ENCODE measurements at regions not wholly inside any gene's neighbourhood (a gene's known extent, or its start where the extent isn't known, plus 50 kb on each side); places are given as distances from the start of the nearest gene placed in this dataset.

GRCh38 chr2:52968043-52968442, 799.6 kb upstream of the CHAC2 start:
- H3K4me1 ChIP-seq (ENCODE audit: control insufficient read depth in 5 of 5, insufficient read depth in 5 of 5, low read length in 5 of 5), result no peaks in the 10 kb centered on the region
- no peaks in the 10 kb centered on the region for H3K9me3 ChIP-seq (ENCODE audit: control insufficient read depth in 5 of 5, low read length in 5 of 5)
- H3K4me3 ChIP-seq (ENCODE audit: low read depth in 1 of 5, low read length in 5 of 5), result no peak overlapping the region
- no peak overlapping the region for H3K9ac ChIP-seq (ENCODE audit: low read length in 5 of 5)
- no peaks in the 10 kb centered on the region for H3K27me3 ChIP-seq (ENCODE audit: control insufficient read depth in 5 of 5, insufficient read depth in 4 of 5, low read length in 5 of 5)
- no peak overlapping the region for H3K27ac ChIP-seq (ENCODE audit: low read depth, low read length)
- H3K36me3 ChIP-seq (ENCODE audit: control insufficient read depth in 5 of 5, insufficient read depth in 5 of 5, low read length in 5 of 5), result no peaks in the 10 kb centered on the region

- Histone ChIP-seq H3K9me3 (ENCODE audit: control insufficient read depth in 5 of 5, low read length in 5 of 5) (no peaks in the 10 kb centered on the region), H3K4me1 (ENCODE audit: control insufficient read depth in 5 of 5, insufficient read depth in 5 of 5, low read length in 5 of 5) (no peaks in the 10 kb centered on the region), H3K36me3 (ENCODE audit: control insufficient read depth in 5 of 5, insufficient read depth in 5 of 5, low read length in 5 of 5) (no peaks in the 10 kb centered on the region), H3K9ac (ENCODE audit: low read length in 5 of 5) (no peak overlapping the region), H3K4me3 (ENCODE audit: low read depth in 1 of 5, low read length in 5 of 5) (no peak overlapping the region), H3K27me3 (ENCODE audit: control insufficient read depth in 5 of 5, insufficient read depth in 4 of 5, low read length in 5 of 5) (no peaks in the 10 kb centered on the region), H3K27ac (ENCODE audit: low read depth, low read length) (no peak overlapping the region)
Measured at GRCh38 chr2:52964916-52965530, 802.6 kb upstream of the CHAC2 start.

- H3K9me3 ChIP-seq (ENCODE audit: control insufficient read depth in 5 of 5, low read length in 5 of 5), result no peaks in the 10 kb centered on the region
- no peaks in the 10 kb centered on the region for H3K4me1 ChIP-seq (ENCODE audit: control insufficient read depth in 5 of 5, insufficient read depth in 5 of 5, low read length in 5 of 5)
- H3K27ac ChIP-seq (ENCODE audit: low read depth, low read length), result no peak overlapping the region
- H3K4me3 ChIP-seq (ENCODE audit: low read depth in 1 of 5, low read length in 5 of 5), result no peak overlapping the region
- H3K36me3 ChIP-seq (ENCODE audit: control insufficient read depth in 5 of 5, insufficient read depth in 5 of 5, low read length in 5 of 5), result no peaks in the 10 kb centered on the region
- no peaks in the 10 kb centered on the region for H3K27me3 ChIP-seq (ENCODE audit: control insufficient read depth in 5 of 5, insufficient read depth in 4 of 5, low read length in 5 of 5)
- no peak overlapping the region for H3K9ac ChIP-seq (ENCODE audit: low read length in 5 of 5)
Measured at GRCh38 chr2:52961403-52961802, 806.2 kb upstream of the CHAC2 start.

- H3K36me3 ChIP-seq (ENCODE audit: control insufficient read depth in 5 of 5, insufficient read depth in 5 of 5, low read length in 5 of 5), result no peaks in the 10 kb centered on the region
- H3K9ac ChIP-seq (ENCODE audit: low read length in 5 of 5), result no peak overlapping the region
- no peaks in the 10 kb centered on the region for H3K27me3 ChIP-seq (ENCODE audit: control insufficient read depth in 5 of 5, insufficient read depth in 4 of 5, low read length in 5 of 5)
- no peak overlapping the region for H3K4me3 ChIP-seq (ENCODE audit: low read depth in 1 of 5, low read length in 5 of 5)
- no peaks in the 10 kb centered on the region for H3K9me3 ChIP-seq (ENCODE audit: control insufficient read depth in 5 of 5, low read length in 5 of 5)
- no peak overlapping the region for H3K27ac ChIP-seq (ENCODE audit: low read depth, low read length)
- no peaks in the 10 kb centered on the region for H3K4me1 ChIP-seq (ENCODE audit: control insufficient read depth in 5 of 5, insufficient read depth in 5 of 5, low read length in 5 of 5)
Measured at GRCh38 chr2:52960881-52961280, 806.7 kb upstream of the CHAC2 start.

GRCh38 chr2:52959801-52960200, 807.8 kb upstream of the CHAC2 start:
- no peaks in the 10 kb centered on the region for H3K9me3 ChIP-seq (ENCODE audit: control insufficient read depth in 5 of 5, low read length in 5 of 5)
- H3K9ac ChIP-seq (ENCODE audit: low read length in 5 of 5), result no peak overlapping the region
- no peak overlapping the region for H3K27ac ChIP-seq (ENCODE audit: low read depth, low read length)
- H3K4me3 ChIP-seq (ENCODE audit: low read depth in 1 of 5, low read length in 5 of 5), result no peak overlapping the region
- H3K27me3 ChIP-seq (ENCODE audit: control insufficient read depth in 5 of 5, insufficient read depth in 4 of 5, low read length in 5 of 5), result no peaks in the 10 kb centered on the region
- no peaks in the 10 kb centered on the region for H3K36me3 ChIP-seq (ENCODE audit: control insufficient read depth in 5 of 5, insufficient read depth in 5 of 5, low read length in 5 of 5)
- no peaks in the 10 kb centered on the region for H3K4me1 ChIP-seq (ENCODE audit: control insufficient read depth in 5 of 5, insufficient read depth in 5 of 5, low read length in 5 of 5)

- Histone ChIP-seq H3K4me1 (ENCODE audit: control insufficient read depth in 5 of 5, insufficient read depth in 5 of 5, low read length in 5 of 5) (no peaks in the 10 kb centered on the region), H3K36me3 (ENCODE audit: control insufficient read depth in 5 of 5, insufficient read depth in 5 of 5, low read length in 5 of 5) (no peaks in the 10 kb centered on the region), H3K9ac (ENCODE audit: low read length in 5 of 5) (no peak overlapping the region), H3K9me3 (ENCODE audit: control insufficient read depth in 5 of 5, low read length in 5 of 5) (no peaks in the 10 kb centered on the region), H3K27ac (ENCODE audit: low read depth, low read length) (no peak overlapping the region), H3K4me3 (ENCODE audit: low read depth in 1 of 5, low read length in 5 of 5) (no peak overlapping the region), H3K27me3 (ENCODE audit: control insufficient read depth in 5 of 5, insufficient read depth in 4 of 5, low read length in 5 of 5) (no peaks in the 10 kb centered on the region)
Measured at GRCh38 chr2:52956766-52957165, 810.8 kb upstream of the CHAC2 start.

GRCh38 chr2:52956118-52956517, 811.5 kb upstream of the CHAC2 start:
- Histone ChIP-seq H3K9me3 (ENCODE audit: control insufficient read depth in 5 of 5, low read length in 5 of 5) (no peaks in the 10 kb centered on the region), H3K36me3 (ENCODE audit: control insufficient read depth in 5 of 5, insufficient read depth in 5 of 5, low read length in 5 of 5) (no peaks in the 10 kb centered on the region), H3K27me3 (ENCODE audit: control insufficient read depth in 5 of 5, insufficient read depth in 4 of 5, low read length in 5 of 5) (no peaks in the 10 kb centered on the region), H3K4me1 (ENCODE audit: control insufficient read depth in 5 of 5, insufficient read depth in 5 of 5, low read length in 5 of 5) (no peaks in the 10 kb centered on the region), H3K27ac (ENCODE audit: low read depth, low read length) (no peak overlapping the region), H3K9ac (ENCODE audit: low read length in 5 of 5) (no peak overlapping the region), H3K4me3 (ENCODE audit: low read depth in 1 of 5, low read length in 5 of 5) (no peak overlapping the region)

GRCh38 chr2:52955079-52955478, 812.5 kb upstream of the CHAC2 start:
- Histone ChIP-seq H3K9ac (ENCODE audit: low read length in 5 of 5) (no peak overlapping the region), H3K27me3 (ENCODE audit: control insufficient read depth in 5 of 5, insufficient read depth in 4 of 5, low read length in 5 of 5) (no peaks in the 10 kb centered on the region), H3K36me3 (ENCODE audit: control insufficient read depth in 5 of 5, insufficient read depth in 5 of 5, low read length in 5 of 5) (no peaks in the 10 kb centered on the region), H3K9me3 (ENCODE audit: control insufficient read depth in 5 of 5, low read length in 5 of 5) (no peaks in the 10 kb centered on the region), H3K4me1 (ENCODE audit: control insufficient read depth in 5 of 5, insufficient read depth in 5 of 5, low read length in 5 of 5) (no peaks in the 10 kb centered on the region), H3K4me3 (ENCODE audit: low read depth in 1 of 5, low read length in 5 of 5) (no peak overlapping the region), H3K27ac (ENCODE audit: low read depth, low read length) (no peak overlapping the region)

GRCh38 chr2:52940101-52940500, 827.5 kb upstream of the CHAC2 start:
- H3K27me3 ChIP-seq (ENCODE audit: control insufficient read depth in 5 of 5, insufficient read depth in 4 of 5, low read length in 5 of 5), result no peaks in the 10 kb centered on the region
- no peak overlapping the region for H3K9ac ChIP-seq (ENCODE audit: low read length in 5 of 5)
- H3K36me3 ChIP-seq (ENCODE audit: control insufficient read depth in 5 of 5, insufficient read depth in 5 of 5, low read length in 5 of 5), result no peaks in the 10 kb centered on the region
- no peaks in the 10 kb centered on the region for H3K9me3 ChIP-seq (ENCODE audit: control insufficient read depth in 5 of 5, low read length in 5 of 5)
- H3K27ac ChIP-seq (ENCODE audit: low read depth, low read length), result no peak overlapping the region
- H3K4me1 ChIP-seq (ENCODE audit: control insufficient read depth in 5 of 5, insufficient read depth in 5 of 5, low read length in 5 of 5), result no peaks in the 10 kb centered on the region
- H3K4me3 ChIP-seq (ENCODE audit: low read depth in 1 of 5, low read length in 5 of 5), result no peak overlapping the region

- H3K4me1 ChIP-seq (ENCODE audit: control insufficient read depth in 5 of 5, insufficient read depth in 5 of 5, low read length in 5 of 5), result no peaks in the 10 kb centered on the region
- H3K9me3 ChIP-seq (ENCODE audit: control insufficient read depth in 5 of 5, low read length in 5 of 5), result no peaks in the 10 kb centered on the region
- H3K27ac ChIP-seq (ENCODE audit: low read depth, low read length), result no peak overlapping the region
- no peaks in the 10 kb centered on the region for H3K36me3 ChIP-seq (ENCODE audit: control insufficient read depth in 5 of 5, insufficient read depth in 5 of 5, low read length in 5 of 5)
- H3K4me3 ChIP-seq (ENCODE audit: low read depth in 1 of 5, low read length in 5 of 5), result no peak overlapping the region
- H3K9ac ChIP-seq (ENCODE audit: low read length in 5 of 5), result no peak overlapping the region
- H3K27me3 ChIP-seq (ENCODE audit: control insufficient read depth in 5 of 5, insufficient read depth in 4 of 5, low read length in 5 of 5), result no peaks in the 10 kb centered on the region
Measured at GRCh38 chr2:52939250-52939649, 828.4 kb upstream of the CHAC2 start.

- H3K4me3 ChIP-seq (ENCODE audit: low read depth in 1 of 5, low read length in 5 of 5), result no peak overlapping the region
- no peaks in the 10 kb centered on the region for H3K9me3 ChIP-seq (ENCODE audit: control insufficient read depth in 5 of 5, low read length in 5 of 5)
- H3K36me3 ChIP-seq (ENCODE audit: control insufficient read depth in 5 of 5, insufficient read depth in 5 of 5, low read length in 5 of 5), result no peaks in the 10 kb centered on the region
- no peaks in the 10 kb centered on the region for H3K4me1 ChIP-seq (ENCODE audit: control insufficient read depth in 5 of 5, insufficient read depth in 5 of 5, low read length in 5 of 5)
- no peak overlapping the region for H3K9ac ChIP-seq (ENCODE audit: low read length in 5 of 5)
- no peak overlapping the region for H3K27ac ChIP-seq (ENCODE audit: low read depth, low read length)
- H3K27me3 ChIP-seq (ENCODE audit: control insufficient read depth in 5 of 5, insufficient read depth in 4 of 5, low read length in 5 of 5), result no peaks in the 10 kb centered on the region
Measured at GRCh38 chr2:52936029-52936428, 831.6 kb upstream of the CHAC2 start.

All from subcutaneous abdominal adipose tissue (tissue), 5 donors.